HepG2 (cell line): ENCODE measurements at regions not wholly inside any gene's neighbourhood (a gene's known extent, or its start where the extent isn't known, plus 50 kb on each side); places are given as distances from the start of the nearest gene placed in this dataset.

Experiments
- ATAC-seq: fragments of 200-7000 bp; cut with Tn5 transposase; 3 replicates; pipeline ENCODE4 v1.9.1; 2020; ENCODE audit warnings: mild to moderate bottlenecking, moderate library complexity
- BruUV-seq: library from RNA; stranded (reverse); fragments of 400-500 nt; replicated peaks from 2 replicates; lab custom pipeline; 2021; lab: Mats Ljungman, UMichigan
- CTCF ChIA-PET: fragments of 300-600 bp; formaldehyde crosslinking; extraction: SDS; loops from one replicate; lab custom pipeline; 2021; ENCODE audit warnings: low total read pairs, inconsistent platforms, low intra/inter-chr PET ratio; lab: Yijun Ruan, JAX
- POLR2A ChIA-PET: fragments of 350-600 bp; sonication (Branson Sonifier 250); formaldehyde crosslinking; loops from one replicate; lab custom pipeline; 2020; ENCODE audit warnings: antibody characterized with exemption, inconsistent platforms; lab: Yijun Ruan, JAX
- DNase-seq: peaks from one replicate; pipeline ENCODE4 v3.0.0-alpha.2; 2015; ENCODE audit warnings: low spot score
- FAIRE-seq: peaks from 3 replicates; lab custom pipeline; 2011; peaks lifted over from hg19 to GRCh38; lab: Jason Lieb, UNC
- H2AFZ ChIP-seq: one replicate; pipeline ENCODE4 v1.6.1; 2011; ENCODE audit warnings: low read length, inconsistent platforms
- H3K27ac ChIP-seq: fragments of 300-600 bp; 3 replicates; pipeline ENCODE4 v1.8.0; 2011; ENCODE audit warnings: mixed run types, mild to moderate bottlenecking, mixed read lengths, low read length, inconsistent platforms; ENCODE audit not compliant: insufficient read depth; ENCODE audit errors: extremely low read length
- H3K27me3 ChIP-seq, 2 experiments: fragments of 200-600 bp in 1 of 2; 2 replicates in 1 of 2; 3 replicates in 1 of 2; pipeline versions ENCODE4 v1.6.0 to v1.8.0; 2011; ENCODE audit warnings: low read length in 2 of 2, mild to moderate bottlenecking in 2 of 2, moderate library complexity in 2 of 2, inconsistent platforms in 1 of 2; ENCODE audit not compliant: insufficient read depth in 2 of 2, control insufficient read depth in 1 of 2
- H3K36me3 ChIP-seq, 2 experiments: fragments of 200-600 bp in 1 of 2; replicated peaks in 1 of 2; 2 replicates in 1 of 2; 3 replicates in 1 of 2; pipeline versions ENCODE4 v1.5.1 to v1.8.0; 2011; ENCODE audit warnings: low read length in 2 of 2, inconsistent platforms in 1 of 2; ENCODE audit not compliant: insufficient read depth in 2 of 2, control insufficient read depth in 1 of 2
- H3K4me1 ChIP-seq: 2 replicates; pipeline ENCODE4 v1.5.1; 2012; ENCODE audit warnings: low read length, inconsistent platforms; ENCODE audit not compliant: insufficient read depth
- H3K4me2 ChIP-seq: 2 replicates; pipeline ENCODE4 v1.6.0; 2011; ENCODE audit warnings: low read depth, low read length, inconsistent platforms
- H3K4me3 ChIP-seq, 3 experiments: fragments of 200-600 bp in 1 of 3; sonication (generic), shearing (Covaris generic) in 1 of 3; replicated peaks in 1 of 3; 2 replicates each; pipeline ENCODE4 v1.5.1; 2011 to 2016; ENCODE audit warnings: low read length in 3 of 3, inconsistent platforms in 2 of 3, low read depth in 2 of 3, mild to moderate bottlenecking in 2 of 3, control low read depth in 1 of 3, mixed read lengths in 1 of 3; ENCODE audit not compliant: insufficient read depth in 1 of 3
- H3K79me2 ChIP-seq: one replicate; pipeline ENCODE4 v1.6.1; 2011; ENCODE audit warnings: low read length, inconsistent platforms; ENCODE audit not compliant: insufficient read depth
- H3K9ac ChIP-seq: 2 replicates; pipeline ENCODE4 v1.6.0; 2011; ENCODE audit warnings: mild to moderate bottlenecking, low read depth, low read length, inconsistent platforms; ENCODE audit not compliant: insufficient read depth
- H3K9me3 ChIP-seq: 2 replicates; pipeline ENCODE4 v1.5.1; 2012; ENCODE audit warnings: mild to moderate bottlenecking, low read length
- H4K20me1 ChIP-seq: 2 replicates; pipeline ENCODE4 v1.6.0; 2011; ENCODE audit warnings: inconsistent platforms, mild to moderate bottlenecking, low read length, moderate library complexity; ENCODE audit not compliant: insufficient read depth
- BORCS8-MEF2B ChIP-seq: sonication (generic); formaldehyde crosslinking; IDR thresholded peaks from 2 replicates; pipeline ENCODE4 v1.8.0; 2022; ENCODE audit warnings: mild to moderate bottlenecking, missing genetic modification reagents
- BRD4 ChIP-seq: sonication (generic); formaldehyde crosslinking; IDR thresholded peaks from 2 replicates; pipeline ENCODE4 v1.4.0; 2020; ENCODE audit warnings: missing genetic modification reagents
- CBX5 ChIP-seq: sonication (generic); formaldehyde crosslinking; IDR thresholded peaks from 2 replicates; pipeline ENCODE4 v1.4.0; 2020; ENCODE audit warnings: missing genetic modification reagents, borderline replicate concordance
- FOXO4 ChIP-seq: sonication (generic); formaldehyde crosslinking; conservative IDR thresholded peaks from 2 replicates; pipeline ENCODE4 v1.8.1; 2023; ENCODE audit warnings: missing genetic modification reagents
- LCORL ChIP-seq, 2 experiments: fragments of 450-650 bp in 1 of 2; sonication (generic) in 1 of 2; formaldehyde crosslinking in 1 of 2; IDR thresholded peaks; 2 replicates each; pipeline versions ENCODE4 v1.5.0 to v1.6.1; 2017 to 2020; ENCODE audit warnings: antibody characterized with exemption in 1 of 2, missing genetic modification reagents in 1 of 2
- NCOR1 ChIP-seq: fragments of 200-600 bp; sonication (generic); IDR thresholded peaks from 2 replicates; pipeline ENCODE4 v1.7.0; 2017; ENCODE audit warnings: antibody characterized with exemption, low read length, borderline replicate concordance
- NR3C1 ChIP-seq: sonication (generic); formaldehyde crosslinking; IDR thresholded peaks from 2 replicates; pipeline ENCODE4 v1.4.0; 2020; ENCODE audit warnings: missing genetic modification reagents
- PRPF4 ChIP-seq: fragments of 200-400 bp; formaldehyde crosslinking; IDR thresholded peaks from 2 replicates; pipeline ENCODE4 v1.6.1; 2016; ENCODE audit warnings: low read length, low read depth; ENCODE audit not compliant: poor library complexity, severe bottlenecking
- STAT5B ChIP-seq: sonication (generic); formaldehyde crosslinking; IDR thresholded peaks from 2 replicates; pipeline ENCODE4 v1.4.0; 2020; ENCODE audit warnings: missing genetic modification reagents
- TAF1 ChIP-seq: sonication (generic); formaldehyde crosslinking; IDR thresholded peaks from 2 replicates; pipeline ENCODE4 v1.4.0; 2020; ENCODE audit warnings: missing genetic modification reagents
- ZNF235 ChIP-seq: sonication (generic); formaldehyde crosslinking; IDR thresholded peaks from 2 replicates; pipeline ENCODE4 v1.8.1; 2023; ENCODE audit warnings: mild to moderate bottlenecking, missing genetic modification reagents, borderline replicate concordance
- ZNF543 ChIP-seq: sonication (generic); formaldehyde crosslinking; IDR thresholded peaks from 2 replicates; pipeline ENCODE4 v1.4.0; 2020; ENCODE audit warnings: mild to moderate bottlenecking, missing genetic modification reagents
- WGBS: methylation state at CpG from one replicate; pipeline ENCODE4 v1.1.6; 2017; ENCODE audit warnings: low lambda C conversion rate; 5-methylcytosine and 5-hydroxymethylcytosine counted together
- in situ Hi-C: cut with HindIII; loops from 2 replicates; pipeline ENCODE4 v1.10.0; 2017; ENCODE audit warnings: low pct_unique_long_range_greater_than_20kb; ENCODE audit not compliant: extremely low pct_ligation_motif_present
- intact Hi-C: fragments of 100-400 bp; cut with micrococcal nuclease; formaldehyde crosslinking; loops from one replicate; pipeline ENCODE4 v1.10.0; 2022; ENCODE audit not compliant: unreplicated experiment

- WGBS = 2% methylated on average over 3 of the region's 3 CpGs
- H3K27me3 ChIP-seq = no peaks in the 10 kb centered on the region
- H4K20me1 ChIP-seq = no peaks in the 10 kb centered on the region
- H3K9ac ChIP-seq = no peak overlapping the region
- no peak for TF ChIP-seq NR3C1 (CRISPR knock-in tag)
- TF ChIP-seq LCORL (IDR thresholded peaks at IDR 0.05) = no peak
- no peak for TF ChIP-seq LCORL (CRISPR knock-in tag; IDR thresholded peaks at IDR 0.05)
- no peak for TF ChIP-seq PRPF4
- no peak for TF ChIP-seq ZNF235
- TF ChIP-seq CBX5 (CRISPR knock-in tag) = no peak
- TF ChIP-seq ZNF543 (CRISPR knock-in tag) = no peak
- TF ChIP-seq BORCS8-MEF2B (CRISPR knock-in tag) = no peak
- no peak for TF ChIP-seq FOXO4 (CRISPR knock-in tag)
- TF ChIP-seq STAT5B (CRISPR knock-in tag) = no peak
- TF ChIP-seq TAF1 (CRISPR knock-in tag) = no peak
- TF ChIP-seq NCOR1 = no peak
- no peak for TF ChIP-seq BRD4 (CRISPR knock-in tag)
- H3K9me3 ChIP-seq = no peaks in the 10 kb centered on the region
- H3K4me3 ChIP-seq = no peak overlapping the region
- ChIA-PET POLR2A (no interaction called here), CTCF (no interaction called here)
- in situ Hi-C loops (no loop called here), intact Hi-C loops (no loop called here)
- no peaks in the 10 kb centered on the region for H3K79me2 ChIP-seq
- H3K36me3 ChIP-seq = no peaks in the 10 kb centered on the region
- no peak overlapping the region for H3K27ac ChIP-seq
- no TSS peak for BruUV-seq
- FAIRE-seq (no peak), DNase-seq (no peak), ATAC-seq (no peak)
- H3K4me1 ChIP-seq = no peaks in the 10 kb centered on the region
- no peak overlapping the region for H3K4me2 ChIP-seq
- H2AFZ ChIP-seq = no peak overlapping the region
These were observed 320.9 kb upstream of the C1orf87 start for GRCh38 chr1:60394436-60394835.
